ENCODE measurements at regions not wholly inside any gene's neighbourhood (a gene's known extent, or its start where the extent isn't known, plus 50 kb on each side); places are given as distances from the start of the nearest gene placed in this dataset.
"Not testable (repeated sequence)": the region's sequence is repeated elsewhere in the genome, so short reads cannot be mapped to it uniquely, and the experiment has no call there.

DNA sequence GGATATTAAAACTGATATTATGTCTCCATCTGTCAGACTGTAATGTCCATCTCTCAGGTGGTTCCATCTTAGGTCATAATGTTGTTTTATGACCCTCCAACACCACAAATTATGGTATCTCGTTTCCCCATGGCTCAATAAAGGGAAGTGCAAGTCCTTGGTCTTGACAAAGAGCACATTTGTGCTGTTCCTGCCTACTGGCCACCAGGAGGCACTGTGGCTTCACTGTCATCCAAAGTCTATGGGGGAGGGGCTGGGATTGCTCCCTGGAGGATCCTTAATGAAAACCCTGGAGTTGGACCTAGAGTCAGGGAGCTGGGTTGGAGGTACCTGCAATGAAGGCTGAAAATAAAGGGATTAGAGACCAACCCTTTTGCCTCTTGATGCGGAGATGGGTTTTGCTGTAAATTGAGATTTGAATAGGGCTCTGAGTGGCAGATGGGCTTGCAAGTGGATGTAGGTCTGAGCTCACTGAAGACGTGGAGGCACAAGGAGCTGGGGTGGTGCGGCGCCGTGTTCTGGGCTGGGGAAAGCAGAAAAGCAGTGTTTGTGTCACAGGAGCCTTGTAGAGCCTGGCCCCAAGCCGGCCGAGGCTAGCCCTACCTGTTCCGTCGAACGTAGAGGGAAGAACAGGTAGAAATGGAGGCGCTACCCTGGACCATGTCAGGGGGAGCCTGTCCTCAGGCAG lies 180.5 kb upstream of the PRSS58 start:
- Histone ChIP-seq H3K4me1 (peaks cover 0 to 6% (median 3%) of the 10 kb centered on the region in 4 donors), H3K27ac (no peak overlapping the region), H3K4me3 (no peak overlapping the region), H3K27me3 (no peaks in the 10 kb centered on the region), H3K9me3 (no peaks in the 10 kb centered on the region), H3K36me3 (no peaks in the 10 kb centered on the region)
- 84 to 87% methylated on average over 12 of the region's 12 CpGs for WGBS, 2 donors
- DNase-seq = peak in 1 of 2 donors; percentile 58
- TF ChIP-seq, protein P1, sequence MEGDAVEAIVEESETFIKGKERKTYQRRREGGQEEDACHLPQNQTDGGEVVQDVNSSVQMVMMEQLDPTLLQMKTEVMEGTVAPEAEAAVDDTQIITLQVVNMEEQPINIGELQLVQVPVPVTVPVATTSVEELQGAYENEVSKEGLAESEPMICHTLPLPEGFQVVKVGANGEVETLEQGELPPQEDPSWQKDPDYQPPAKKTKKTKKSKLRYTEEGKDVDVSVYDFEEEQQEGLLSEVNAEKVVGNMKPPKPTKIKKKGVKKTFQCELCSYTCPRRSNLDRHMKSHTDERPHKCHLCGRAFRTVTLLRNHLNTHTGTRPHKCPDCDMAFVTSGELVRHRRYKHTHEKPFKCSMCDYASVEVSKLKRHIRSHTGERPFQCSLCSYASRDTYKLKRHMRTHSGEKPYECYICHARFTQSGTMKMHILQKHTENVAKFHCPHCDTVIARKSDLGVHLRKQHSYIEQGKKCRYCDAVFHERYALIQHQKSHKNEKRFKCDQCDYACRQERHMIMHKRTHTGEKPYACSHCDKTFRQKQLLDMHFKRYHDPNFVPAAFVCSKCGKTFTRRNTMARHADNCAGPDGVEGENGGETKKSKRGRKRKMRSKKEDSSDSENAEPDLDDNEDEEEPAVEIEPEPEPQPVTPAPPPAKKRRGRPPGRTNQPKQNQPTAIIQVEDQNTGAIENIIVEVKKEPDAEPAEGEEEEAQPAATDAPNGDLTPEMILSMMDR (IDR thresholded peaks at IDR 0.05) = peak in 5 of 6 experiments; percentile 30 to 48 (median 32)
- TF ChIP-seq POLR2AphosphoS5 (IDR thresholded peaks at IDR 0.05) = no peak
- peak; percentile 24 to 68 for ATAC-seq (ENCODE audit: low FRiP score in 2 of 2)

DNA sequence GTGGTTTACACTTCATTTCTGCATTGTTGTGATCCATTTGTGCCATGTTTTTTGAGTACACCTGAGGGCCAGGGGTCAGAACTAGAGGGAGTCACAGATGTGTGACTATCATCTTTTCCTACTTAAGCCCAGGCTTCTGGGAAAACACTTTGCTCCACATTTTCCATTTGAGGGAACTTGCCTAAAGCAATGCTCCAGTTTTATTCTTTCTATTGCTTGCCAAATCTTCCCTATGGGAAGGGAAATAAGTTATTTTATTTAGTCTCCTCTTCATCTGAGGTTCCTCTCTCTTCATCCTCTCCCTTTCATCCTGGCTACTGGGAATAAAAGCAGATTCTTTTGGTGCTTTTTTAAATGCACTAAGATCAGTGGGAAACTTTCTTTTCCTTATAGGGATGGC lies 179.9 kb upstream of the PRSS58 start:
- Histone ChIP-seq H3K27ac (no peak overlapping the region), H3K4me1 (peaks cover 0 to 6% (median 3%) of the 10 kb centered on the region in 4 donors)
- ATAC-seq (ENCODE audit: low FRiP score in 2 of 2) = no peak

DNA sequence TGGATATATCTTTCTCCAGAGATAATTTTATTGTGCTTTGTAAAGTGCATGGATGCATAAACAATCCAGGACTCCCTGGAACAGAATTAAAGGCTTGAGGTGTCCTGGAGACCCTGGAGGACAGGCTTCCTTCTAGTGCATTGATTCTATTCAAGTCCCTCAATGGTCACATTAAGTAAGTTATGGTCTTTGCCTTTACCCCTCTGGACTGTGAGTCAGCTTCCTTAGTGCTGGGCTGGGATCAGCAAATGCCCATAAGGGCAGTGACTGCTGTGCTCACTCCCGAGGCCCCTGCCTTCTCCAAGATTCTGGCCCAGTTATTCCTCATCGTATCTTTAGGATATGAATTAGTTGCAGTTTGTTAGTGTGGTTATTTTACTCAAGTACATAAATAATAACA lies 178.7 kb upstream of the PRSS58 start:
- ATAC-seq (ENCODE audit: low FRiP score in 2 of 2) (no peak), DNase-seq (no peak)
- Histone ChIP-seq H3K9me3 (no peaks in the 10 kb centered on the region), H3K4me1 (peaks cover 0 to 6% (median 3%) of the 10 kb centered on the region in 4 donors), H3K36me3 (no peaks in the 10 kb centered on the region), H3K27me3 (no peaks in the 10 kb centered on the region), H3K27ac (no peak overlapping the region), H3K4me3 (no peak overlapping the region)
- WGBS, 2 donors = 84 to 87% methylated on average over 2 of the region's 2 CpGs
- TF ChIP-seq, protein P1 (IDR thresholded peaks at IDR 0.05) = no peak
- TF ChIP-seq EP300 (IDR thresholded peaks at IDR 0.05) (no peak), POLR2A (IDR thresholded peaks at IDR 0.05) (no peak), POLR2AphosphoS5 (IDR thresholded peaks at IDR 0.05) (no peak)

More for the DNA sequence above, 179.9 kb upstream of the PRSS58 start:
- Histone ChIP-seq H3K9me3 (no peaks in the 10 kb centered on the region), H3K36me3 (no peaks in the 10 kb centered on the region), H3K4me3 (no peak overlapping the region), H3K27me3 (no peaks in the 10 kb centered on the region)
- TF ChIP-seq EP300 (IDR thresholded peaks at IDR 0.05) (no peak), POLR2AphosphoS5 (IDR thresholded peaks at IDR 0.05) (no peak), POLR2A (IDR thresholded peaks at IDR 0.05) (no peak)
- TF ChIP-seq, protein P1 (IDR thresholded peaks at IDR 0.05) = no peak
- DNase-seq = no peak

DNA sequence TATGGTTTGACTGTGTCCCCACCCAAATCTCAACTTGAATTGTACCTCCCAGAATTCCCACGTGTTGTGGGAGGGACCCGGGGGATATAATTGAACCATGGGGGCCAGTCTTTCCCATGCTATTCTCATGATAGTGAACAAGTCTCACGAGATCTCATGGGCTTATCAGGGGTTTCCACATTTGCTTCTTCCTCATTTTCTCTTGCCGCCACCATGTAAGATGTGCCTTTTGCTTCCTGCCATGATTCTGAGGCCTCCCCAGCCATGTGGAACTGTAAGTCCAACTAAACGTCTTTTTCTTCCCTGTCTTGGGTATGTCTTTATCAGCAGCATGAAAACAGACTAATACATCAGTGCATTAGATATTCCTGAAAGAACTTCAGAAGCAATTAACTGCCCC lies 177.7 kb upstream of the PRSS58 start:
- not testable (repeated sequence) for H3K4me1 ChIP-seq; H3K36me3 ChIP-seq; H3K27me3 ChIP-seq; H3K27ac ChIP-seq; H3K9me3 ChIP-seq; ATAC-seq (ENCODE audit: low FRiP score in 2 of 2); H3K4me3 ChIP-seq; DNase-seq
- 67% methylated on average over 5 of the region's 5 CpGs for WGBS, 2 donors

DNA sequence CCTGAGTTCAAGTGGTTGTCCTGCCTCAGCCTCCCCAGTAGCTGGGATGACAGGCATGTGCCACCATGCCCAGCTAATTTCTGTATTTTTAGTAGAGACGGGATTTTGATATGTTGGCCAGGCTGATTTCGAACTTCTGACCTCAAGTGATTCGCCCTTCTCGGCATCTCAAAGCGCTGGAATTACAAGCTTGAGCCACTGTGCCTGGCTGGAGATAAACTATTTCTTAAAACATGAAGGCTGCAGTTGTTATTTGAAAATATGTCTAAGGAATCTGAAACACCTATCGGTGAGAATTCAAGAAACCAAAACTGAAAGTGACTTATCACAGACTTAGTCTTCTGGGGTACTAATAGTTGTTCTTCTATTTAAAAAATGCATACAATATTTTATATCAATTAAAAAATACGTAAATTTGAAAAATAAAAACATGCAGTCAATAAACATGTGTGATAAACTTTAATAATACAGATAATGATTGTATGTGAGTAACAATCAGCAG lies 176.9 kb upstream of the PRSS58 start:
- DNase-seq (no peak), ATAC-seq (ENCODE audit: low FRiP score in 2 of 2) (no peak)
- H3K4me3 ChIP-seq = no peak overlapping the region
- H3K4me1 ChIP-seq = peaks cover 0 to 3% (median 0%) of the 10 kb centered on the region in 4 donors
- H3K9me3 ChIP-seq = no peaks in the 10 kb centered on the region
- no peaks in the 10 kb centered on the region for H3K27me3 ChIP-seq
- H3K36me3 ChIP-seq = no peaks in the 10 kb centered on the region
- H3K27ac ChIP-seq = no peak overlapping the region
- no peak for TF ChIP-seq POLR2A (IDR thresholded peaks at IDR 0.05)
- TF ChIP-seq, protein P1 (IDR thresholded peaks at IDR 0.05) = no peak
- WGBS, 2 donors = 72 to 76% methylated on average over 7 of the region's 7 CpGs

DNA sequence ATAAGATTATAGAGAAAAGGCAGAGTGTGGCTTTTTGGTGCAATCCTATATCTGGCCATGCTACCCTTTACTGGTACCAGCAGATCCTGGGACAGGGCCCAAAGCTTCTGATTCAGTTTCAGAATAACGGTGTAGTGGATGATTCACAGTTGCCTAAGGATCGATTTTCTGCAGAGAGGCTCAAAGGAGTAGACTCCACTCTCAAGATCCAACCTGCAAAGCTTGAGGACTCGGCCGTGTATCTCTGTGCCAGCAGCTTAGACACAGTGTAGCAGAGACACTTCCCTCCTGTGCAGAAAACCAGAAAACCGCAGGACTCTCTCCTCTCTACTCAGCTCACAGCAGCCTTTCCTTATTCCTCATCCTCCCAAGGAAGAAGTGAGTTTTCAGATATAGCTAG lies 176.3 kb upstream of the PRSS58 start:
- H3K9me3 ChIP-seq, H3K27ac ChIP-seq, H3K36me3 ChIP-seq, H3K4me3 ChIP-seq, DNase-seq, H3K4me1 ChIP-seq, H3K27me3 ChIP-seq: not testable (repeated sequence)
- peak; percentile 29 to 53 for ATAC-seq (ENCODE audit: low FRiP score in 2 of 2)
- 54 to 76% methylated on average over 5 of the region's 5 CpGs for WGBS, 2 donors

Measured in upper lobe of left lung (tissue), 6 donors.